Neural progenitor cell (in vitro differentiated cells): ENCODE measurements at regions not wholly inside any gene's neighbourhood (a gene's known extent, or its start where the extent isn't known, plus 50 kb on each side); places are given as distances from the start of the nearest gene placed in this dataset.

Experiments
- DNase-seq: peaks from one replicate; pipeline ENCODE4 v3.0.0-alpha.2; 2016; ENCODE audit warnings: low spot score
- H2AFZ ChIP-seq: fragments of 200-600 bp; sonication (generic); replicated peaks from 2 replicates; pipeline ENCODE4 v1.6.1; 2016; ENCODE audit warnings: antibody characterized with exemption
- H3F3A ChIP-seq: fragments of 200-600 bp; sonication (generic); 2 replicates; pipeline ENCODE4 v1.6.1; 2016; ENCODE audit warnings: antibody characterized with exemption, low read depth
- H3K27ac ChIP-seq: fragments of 200-600 bp; sonication (generic); 2 replicates; pipeline ENCODE4 v1.5.1; 2016; ENCODE audit warnings: mild to moderate bottlenecking
- H3K27me3 ChIP-seq: fragments of 200-600 bp; sonication (generic); 2 replicates; pipeline ENCODE4 v1.6.1; 2016; ENCODE audit warnings: mild to moderate bottlenecking, moderate library complexity
- H3K36me3 ChIP-seq: fragments of 200-600 bp; sonication (generic); 2 replicates; pipeline ENCODE4 v1.5.1; 2016
- H3K4me1 ChIP-seq: fragments of 200-600 bp; sonication (generic); 2 replicates; pipeline ENCODE4 v1.6.1; 2016; ENCODE audit warnings: mixed run types
- H3K4me2 ChIP-seq: fragments of 200-600 bp; sonication (generic); 2 replicates; pipeline ENCODE4 v1.6.1; 2016
- H3K4me3 ChIP-seq: fragments of 200-600 bp; sonication (generic); 2 replicates; pipeline ENCODE4 v1.5.1; 2016
- H3K79me2 ChIP-seq: fragments of 200-600 bp; sonication (generic); 2 replicates; pipeline ENCODE4 v1.6.1; 2016; ENCODE audit warnings: low read depth
- H3K9ac ChIP-seq: fragments of 200-600 bp; sonication (generic); 2 replicates; pipeline ENCODE4 v1.6.1; 2016
- H3K9me3 ChIP-seq: fragments of 200-600 bp; sonication (generic); 2 replicates; pipeline ENCODE4 v1.5.1; 2016; ENCODE audit warnings: low read depth
- H4K20me1 ChIP-seq: fragments of 200-600 bp; sonication (generic); 2 replicates; pipeline ENCODE4 v1.6.1; 2016; ENCODE audit warnings: low read depth
- H3K27ac Mint-ChIP-seq: 3 replicates; pipeline ENCODE4 v1.8.0; 2021; ENCODE audit warnings: mixed read lengths
- H3K27me3 Mint-ChIP-seq: 2 replicates; pipeline ENCODE4 v1.8.0; 2022; ENCODE audit warnings: low read depth, mild to moderate bottlenecking, inconsistent platforms, moderate library complexity, mixed read lengths; ENCODE audit not compliant: insufficient read depth
- H3K36me3 Mint-ChIP-seq: 3 replicates; pipeline ENCODE4 v1.8.0; 2021; ENCODE audit warnings: mixed read lengths
- H3K4me1 Mint-ChIP-seq: 3 replicates; pipeline ENCODE4 v1.8.0; 2021; ENCODE audit warnings: mixed read lengths
- H3K4me3 Mint-ChIP-seq: 3 replicates; pipeline ENCODE4 v1.8.0; 2021; ENCODE audit warnings: mild to moderate bottlenecking, moderate library complexity, mixed read lengths
- H3K9me3 Mint-ChIP-seq: 3 replicates; pipeline ENCODE4 v1.8.0; 2020; ENCODE audit warnings: mixed read lengths
- CTCF ChIP-seq: fragments of 200-600 bp; sonication (generic); IDR thresholded peaks from 2 replicates; pipeline ENCODE4 v1.5.1; 2017; ENCODE audit warnings: antibody characterized with exemption, mild to moderate bottlenecking
- EZH2 ChIP-seq: fragments of 200-600 bp; sonication (generic); IDR thresholded peaks from 2 replicates; pipeline ENCODE4 v1.6.1; 2017; ENCODE audit warnings: antibody characterized with exemption, mild to moderate bottlenecking, moderate library complexity
- EZH2phosphoT487 ChIP-seq: fragments of 200-600 bp; sonication (generic); IDR thresholded peaks from 2 replicates; pipeline ENCODE4 v1.6.1; 2017; ENCODE audit warnings: antibody characterized with exemption

- no peaks in the 10 kb centered on the region for H3K27me3 ChIP-seq
- H3K27ac ChIP-seq = no peak overlapping the region
- no peak for DNase-seq
- no peaks in the 10 kb centered on the region for H3F3A ChIP-seq
- Mint-ChIP-seq H3K9me3 (no peaks in the 10 kb centered on the region), H3K36me3 (no peaks in the 10 kb centered on the region), H3K27ac (no peak overlapping the region), H3K4me1 (peaks cover 5% of the 10 kb centered on the region), H3K27me3 (no peaks in the 10 kb centered on the region), H3K4me3 (no peak overlapping the region)
- TF ChIP-seq EZH2 (no peak), CTCF (no peak), EZH2phosphoT487 (no peak)
- peak overlapping the region; percentile 26 for H3K4me2 ChIP-seq
- H3K4me3 ChIP-seq = no peak overlapping the region
- no peaks in the 10 kb centered on the region for H3K9me3 ChIP-seq
- H3K9ac ChIP-seq = no peak overlapping the region
- no peaks in the 10 kb centered on the region for H4K20me1 ChIP-seq
- H3K36me3 ChIP-seq = no peaks in the 10 kb centered on the region
- no peaks in the 10 kb centered on the region for H3K79me2 ChIP-seq
- peak overlapping the region; percentile 54 for H2AFZ ChIP-seq
- peaks cover 22% of the 10 kb centered on the region for H3K4me1 ChIP-seq
These were observed 63.8 kb upstream of the CCNG1 start for GRCh38 chr5:163373436-163374084.

DNA sequence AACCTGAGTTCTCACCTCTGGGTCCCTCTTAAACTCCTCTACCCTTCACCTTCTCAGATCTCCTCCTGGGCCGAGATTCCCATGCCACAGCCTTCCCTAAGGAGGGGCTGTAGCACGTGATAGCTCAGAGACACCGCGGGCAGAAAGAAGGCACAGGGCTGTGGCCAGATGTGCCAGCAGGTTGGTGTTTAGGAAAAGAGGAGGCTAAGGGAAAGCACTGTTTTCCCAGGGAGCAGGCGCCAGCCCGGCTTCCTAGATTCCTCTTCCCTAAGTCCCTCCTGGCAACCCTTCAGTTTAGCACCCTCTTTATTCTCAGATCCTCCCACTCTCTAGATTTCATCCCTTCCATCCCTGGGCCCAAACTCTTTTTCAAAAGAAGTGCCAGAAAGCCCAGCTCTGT lies 59.4 kb upstream of the CCNG1 start:
- H3K36me3 ChIP-seq = no peaks in the 10 kb centered on the region
- no peaks in the 10 kb centered on the region for H4K20me1 ChIP-seq
- H3K9me3 ChIP-seq = no peaks in the 10 kb centered on the region
- no peak overlapping the region for H3K4me3 Mint-ChIP-seq
- H3K36me3 Mint-ChIP-seq = no peaks in the 10 kb centered on the region
- no peaks in the 10 kb centered on the region for H3K27me3 ChIP-seq
- H3K27me3 Mint-ChIP-seq = no peaks in the 10 kb centered on the region
- H3K9ac ChIP-seq = no peak overlapping the region
- H3K4me1 Mint-ChIP-seq = peaks cover 5% of the 10 kb centered on the region
- H3F3A ChIP-seq = no peaks in the 10 kb centered on the region
- H2AFZ ChIP-seq = peak overlapping the region; percentile 79
- no peak overlapping the region for H3K4me3 ChIP-seq
- DNase-seq = peak; percentile 4
- H3K79me2 ChIP-seq = no peaks in the 10 kb centered on the region
- no peak overlapping the region for H3K27ac Mint-ChIP-seq
- H3K27ac ChIP-seq = no peak overlapping the region
- no peak for TF ChIP-seq EZH2
- no peak for TF ChIP-seq EZH2phosphoT487
- TF ChIP-seq CTCF = no peak
- peaks cover 2% of the 10 kb centered on the region for H3K9me3 Mint-ChIP-seq
- peak overlapping the region; percentile 35 for H3K4me2 ChIP-seq
- peaks cover 24% of the 10 kb centered on the region for H3K4me1 ChIP-seq

DNA sequence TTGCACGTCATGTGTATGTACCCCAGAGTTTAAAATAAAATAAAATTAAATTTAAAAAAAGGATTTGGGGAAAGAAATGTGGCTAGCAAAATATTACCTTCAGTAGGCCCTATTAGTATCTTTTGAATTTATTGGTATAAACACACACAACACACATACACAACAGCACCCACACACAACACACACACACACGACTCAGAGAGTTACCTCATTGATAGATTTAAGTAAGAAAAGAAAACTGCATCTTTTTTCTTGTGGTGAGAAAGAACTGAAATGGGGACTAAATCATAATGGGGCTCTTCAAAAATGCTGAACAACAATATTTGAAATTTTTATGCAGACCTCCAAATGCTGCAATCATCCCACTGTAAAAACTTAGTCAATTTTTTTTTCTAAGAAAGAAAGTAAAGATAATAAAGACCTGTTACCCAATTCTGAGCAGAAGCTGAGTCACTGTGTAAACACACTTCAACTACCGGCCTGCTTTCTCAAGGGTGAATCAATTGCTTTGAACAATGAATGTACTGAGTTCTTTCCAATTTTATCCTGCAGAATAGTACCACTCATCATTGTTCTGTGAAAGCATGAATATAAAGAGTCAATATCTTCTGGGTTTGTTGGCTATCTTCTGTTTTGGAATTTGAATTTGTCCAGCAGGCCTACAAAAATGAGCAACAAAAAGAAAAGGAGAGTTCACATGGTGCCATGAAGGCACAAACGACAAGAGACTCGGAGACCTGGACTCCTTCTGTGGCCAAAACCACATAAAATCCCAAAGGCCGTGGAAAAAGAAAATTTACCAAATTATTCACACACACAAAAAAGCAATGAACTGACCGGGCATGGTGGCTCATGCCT lies 57.9 kb upstream of the CCNG1 start:
- Histone ChIP-seq H2AFZ (no peak overlapping the region), H3K4me1 (peaks cover 15% of the 10 kb centered on the region), H3K36me3 (no peaks in the 10 kb centered on the region), H3K79me2 (no peaks in the 10 kb centered on the region), H3K9me3 (no peaks in the 10 kb centered on the region), H3K9ac (no peak overlapping the region), H3K4me3 (no peak overlapping the region), H3K27ac (no peak overlapping the region), H3K27me3 (no peaks in the 10 kb centered on the region), H4K20me1 (no peaks in the 10 kb centered on the region), H3K4me2 (no peak overlapping the region), H3F3A (no peaks in the 10 kb centered on the region)
- no peak overlapping the region for H3K4me3 Mint-ChIP-seq
- no peak overlapping the region for H3K27ac Mint-ChIP-seq
- no peak for DNase-seq
- no peaks in the 10 kb centered on the region for H3K27me3 Mint-ChIP-seq
- TF ChIP-seq EZH2 (no peak), CTCF (no peak), EZH2phosphoT487 (no peak)
- H3K9me3 Mint-ChIP-seq = peaks cover 2% of the 10 kb centered on the region
- no peaks in the 10 kb centered on the region for H3K36me3 Mint-ChIP-seq
- H3K4me1 Mint-ChIP-seq = peaks cover 2% of the 10 kb centered on the region
